Stromal cell of bone marrow (primary cell): ENCODE measurements at regions not wholly inside any gene's neighbourhood (a gene's known extent, or its start where the extent isn't known, plus 50 kb on each side); places are given as distances from the start of the nearest gene placed in this dataset.

Experiments
- DNase-seq: peaks from one replicate; pipeline ENCODE4 v3.0.0-alpha.2; 2012; ENCODE audit warnings: low read depth

DNA sequence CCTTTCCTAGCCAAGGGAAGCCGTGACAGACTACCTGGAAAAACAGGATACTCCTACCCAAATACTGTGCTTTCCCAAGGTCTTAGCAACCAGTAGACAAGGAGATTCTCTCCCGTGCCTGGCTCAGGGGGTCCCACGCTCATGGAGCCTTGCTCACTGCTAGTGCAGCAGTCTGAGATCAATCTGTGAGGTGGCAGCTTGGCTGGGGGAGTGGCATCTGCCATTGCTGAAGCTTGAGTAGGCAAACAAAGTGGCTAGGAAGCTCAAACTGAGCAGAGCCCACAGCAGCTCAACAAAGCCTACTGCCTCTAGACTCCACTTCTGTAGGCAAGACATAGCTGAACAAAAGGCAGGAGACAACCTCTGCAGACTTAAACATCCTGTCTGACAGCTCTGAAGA lies 177.1 kb downstream of the PARM1 start:
- DNase-seq = no peak

DNA sequence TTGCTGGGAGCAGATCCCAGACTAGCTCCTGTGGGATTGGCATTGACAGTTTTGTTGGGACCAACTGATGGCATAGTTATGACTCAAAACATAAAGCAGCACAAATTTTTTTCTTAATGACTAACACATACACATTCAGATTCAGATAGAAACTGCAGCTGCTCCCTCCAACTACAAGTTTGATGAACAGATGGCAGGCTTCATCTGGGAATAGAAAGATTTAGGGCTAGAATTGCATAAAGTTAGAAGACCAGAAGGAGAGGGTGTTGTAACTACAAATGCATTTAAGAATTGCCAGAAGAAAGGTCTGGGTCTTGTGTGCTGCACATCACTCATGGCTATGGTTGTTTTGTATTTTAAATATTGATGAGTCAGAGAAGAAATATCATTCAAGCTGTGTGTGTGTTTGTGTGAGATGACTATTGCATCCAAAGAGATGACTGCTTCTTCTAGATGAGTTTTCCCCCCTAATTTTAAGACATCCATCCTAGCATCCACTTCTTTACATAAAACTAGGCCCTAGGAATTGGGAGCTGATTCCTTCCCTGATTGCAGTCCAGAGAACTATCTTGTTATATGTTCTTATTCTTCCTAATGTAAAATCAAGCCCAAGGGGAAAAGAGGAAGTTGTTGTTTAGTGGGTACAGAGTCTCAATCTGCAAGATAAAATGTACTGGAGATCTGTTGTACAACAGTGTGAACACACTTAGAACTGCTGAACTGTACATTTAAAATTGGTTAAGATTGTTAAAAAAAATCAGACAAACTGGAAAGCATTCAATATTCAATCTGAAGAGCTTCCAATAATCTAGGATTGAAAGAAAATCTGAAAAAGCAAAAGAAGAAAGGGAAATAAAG lies 175.1 kb downstream of the PARM1 start:
- peak; percentile 1 for DNase-seq

DNA sequence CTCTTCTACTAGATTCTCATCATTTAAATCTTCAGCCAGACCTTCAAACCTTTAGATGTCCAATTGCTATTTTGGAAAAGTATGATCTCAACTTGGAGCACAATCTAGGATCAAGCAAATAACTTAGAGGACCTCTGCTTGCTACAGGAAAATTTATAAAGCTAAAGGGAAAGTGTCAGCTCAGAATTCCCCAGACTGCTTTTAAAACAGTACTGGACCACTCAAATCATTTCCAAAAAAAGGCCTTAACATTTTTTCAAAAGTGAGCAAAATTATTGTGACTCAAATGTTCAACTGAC lies 169.8 kb downstream of the PARM1 start:
- DNase-seq = no peak

DNA sequence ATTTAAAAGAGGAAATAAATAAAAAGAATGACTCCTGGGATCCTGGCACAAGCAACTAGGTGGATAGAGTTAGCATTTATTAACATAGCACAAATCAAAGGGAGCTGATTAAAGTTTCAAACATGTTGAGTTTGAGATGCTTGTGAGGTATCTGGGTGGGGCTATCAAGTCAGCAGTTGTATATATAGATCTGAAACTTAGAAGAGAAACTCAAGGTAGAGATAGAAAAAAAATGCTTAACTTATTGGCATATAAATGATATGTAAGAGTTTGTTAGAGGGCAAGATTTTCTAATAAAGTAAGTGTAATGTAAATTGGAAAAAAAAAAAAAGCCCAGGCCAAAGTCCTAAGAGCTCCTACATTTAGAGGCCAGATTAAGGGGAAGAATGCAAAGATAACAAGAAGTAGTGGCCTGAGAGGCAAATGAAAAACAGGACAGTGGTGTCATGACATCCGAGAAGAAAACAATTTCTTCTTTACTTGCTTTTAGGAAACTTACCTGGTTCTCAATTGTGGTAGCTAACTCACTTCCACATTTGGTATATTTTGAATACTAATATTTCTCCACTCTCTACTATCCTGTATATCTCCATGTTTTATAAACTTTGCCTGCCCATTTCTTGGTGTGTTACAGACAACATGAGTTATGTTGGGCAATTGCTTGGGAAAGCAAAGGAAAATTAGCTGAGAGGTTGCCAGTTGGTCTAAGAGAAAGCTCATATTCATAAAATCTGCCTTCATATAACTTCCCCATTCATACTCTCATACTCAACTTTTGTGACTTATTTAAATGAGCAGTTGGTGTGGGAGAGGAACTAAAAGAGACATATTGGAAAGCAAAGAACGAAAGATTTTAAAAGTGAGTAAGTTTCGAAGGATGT lies 169.2 kb downstream of the PARM1 start:
- DNase-seq = no peak
